DMS153 treated with DMSO at 0.1 percent for 48 hours (cell line): ENCODE measurements at regions not wholly inside any gene's neighbourhood (a gene's known extent, or its start where the extent isn't known, plus 50 kb on each side); places are given as distances from the start of the nearest gene placed in this dataset.

Experiments
- DNase-seq: peaks from one replicate; lab custom pipeline; 2025; ENCODE audit not compliant: unreplicated experiment; lab: John Stamatoyannopoulos, UW

- no peak for DNase-seq
These were observed 1323.9 kb upstream of the DDX18 start for GRCh38 chr2:116490511-116491145.

GRCh38 chr2:116491292-116491691 lies 1323.2 kb upstream of the DDX18 start:
- no peak for DNase-seq

GRCh38 chr2:116499389-116499788 lies 1315.1 kb upstream of the DDX18 start:
- no peak for DNase-seq

GRCh38 chr2:116510117-116510671 lies 1304.3 kb upstream of the DDX18 start:
- DNase-seq: peak; percentile 58

- DNase-seq: no peak
These were observed 1303.1 kb upstream of the DDX18 start for GRCh38 chr2:116511426-116511825.

- no peak for DNase-seq
These were observed 1300.5 kb upstream of the DDX18 start for GRCh38 chr2:116513991-116514390.

- DNase-seq: no peak
These were observed 1296.6 kb upstream of the DDX18 start for GRCh38 chr2:116517936-116518335.

GRCh38 chr2:116537811-116538210 lies 1276.7 kb upstream of the DDX18 start:
- no peak for DNase-seq

GRCh38 chr2:116545286-116546068 lies 1269.0 kb upstream of the DDX18 start:
- no peak for DNase-seq

GRCh38 chr2:116552738-116553419 lies 1261.6 kb upstream of the DDX18 start:
- DNase-seq: peak; percentile 31

- DNase-seq: no peak
These were observed 1234.3 kb upstream of the DDX18 start for GRCh38 chr2:116580209-116580608.

GRCh38 chr2:116582850-116583249 lies 1231.6 kb upstream of the DDX18 start:
- DNase-seq: no peak

GRCh38 chr2:116585669-116586327 lies 1228.7 kb upstream of the DDX18 start:
- DNase-seq: peak; percentile 59

GRCh38 chr2:116586328-116586689 lies 1228.2 kb upstream of the DDX18 start:
- no peak for DNase-seq
